ENCODE measurements at regions not wholly inside any gene's neighbourhood (a gene's known extent, or its start where the extent isn't known, plus 50 kb on each side); places are given as distances from the start of the nearest gene placed in this dataset.
A peak's percentile ranks its signal among the peaks of the same experiment; 100 is the strongest.

GRCh38 chr13:105530468-105530867 is 1005.0 kb downstream of the EFNB2 start:
- no peak for TF ChIP-seq CTCF (IDR thresholded peaks at IDR 0.05)
- ChIA-PET POLR2A (no interaction called here), CTCF (no interaction called here)
- Mint-ChIP-seq H3K9me3 (peaks cover 1% of the 10 kb centered on the region), H3K4me1 (ENCODE audit: low read depth) (no peaks in the 10 kb centered on the region), H3K4me3 (no peak overlapping the region), H3K27ac (no peak overlapping the region), H3K36me3 (ENCODE audit: low read depth) (no peaks in the 10 kb centered on the region), H3K27me3 (peaks cover 2% of the 10 kb centered on the region)
- DNase-seq (no peak), ATAC-seq (no peak)
- intact Hi-C loops (cut with micrococcal nuclease) = no loop called here

GRCh38 chr13:105527127-105527526 is 1008.3 kb downstream of the EFNB2 start:
- DNase-seq = no peak
- H3K4me1 Mint-ChIP-seq (ENCODE audit: low read depth) = no peaks in the 10 kb centered on the region
- no peak overlapping the region for H3K4me3 Mint-ChIP-seq
- intact Hi-C loops (cut with micrococcal nuclease) = no loop called here
- no peak for ATAC-seq
- POLR2A ChIA-PET = no interaction called here
- CTCF ChIA-PET = no interaction called here
- H3K9me3 Mint-ChIP-seq = no peaks in the 10 kb centered on the region
- peaks cover 2% of the 10 kb centered on the region for H3K27me3 Mint-ChIP-seq
- no peaks in the 10 kb centered on the region for H3K36me3 Mint-ChIP-seq (ENCODE audit: low read depth)
- no peak for TF ChIP-seq CTCF (IDR thresholded peaks at IDR 0.05)
- no peak overlapping the region for H3K27ac Mint-ChIP-seq

GRCh38 chr13:105519771-105520170 is 1015.7 kb downstream of the EFNB2 start:
- TF ChIP-seq CTCF (IDR thresholded peaks at IDR 0.05) = no peak
- CTCF ChIA-PET = no interaction called here
- H3K36me3 Mint-ChIP-seq (ENCODE audit: low read depth) = no peaks in the 10 kb centered on the region
- no peak overlapping the region for H3K4me3 Mint-ChIP-seq
- intact Hi-C loops (cut with micrococcal nuclease) = no loop called here
- no peak overlapping the region for H3K27ac Mint-ChIP-seq
- no peaks in the 10 kb centered on the region for H3K27me3 Mint-ChIP-seq
- H3K4me1 Mint-ChIP-seq (ENCODE audit: low read depth) = no peaks in the 10 kb centered on the region
- DNase-seq = no peak
- POLR2A ChIA-PET = no interaction called here
- H3K9me3 Mint-ChIP-seq = no peaks in the 10 kb centered on the region
- ATAC-seq = no peak

- Mint-ChIP-seq H3K4me3 (no peak overlapping the region), H3K27ac (no peak overlapping the region), H3K27me3 (no peaks in the 10 kb centered on the region), H3K4me1 (ENCODE audit: low read depth) (no peaks in the 10 kb centered on the region), H3K36me3 (ENCODE audit: low read depth) (no peaks in the 10 kb centered on the region), H3K9me3 (no peaks in the 10 kb centered on the region)
- TF ChIP-seq CTCF (IDR thresholded peaks at IDR 0.05) = no peak
- no peak for DNase-seq
- ChIA-PET CTCF (no interaction called here), POLR2A (no interaction called here)
- ATAC-seq = peak; percentile 27
- intact Hi-C loops (cut with micrococcal nuclease) = no loop called here
These were observed 1017.4 kb downstream of the EFNB2 start for GRCh38 chr13:105518086-105518485.

- POLR2A ChIA-PET = no interaction called here
- no peak overlapping the region for H3K4me3 Mint-ChIP-seq
These were observed 1021.1 kb downstream of the EFNB2 start for GRCh38 chr13:105514401-105514800.

More at GRCh38 chr13:105514401-105514800, 1021.1 kb downstream of the EFNB2 start:
- H3K36me3 Mint-ChIP-seq (ENCODE audit: low read depth) = no peaks in the 10 kb centered on the region
- no peak overlapping the region for H3K27ac Mint-ChIP-seq
- no peak for ATAC-seq
- CTCF ChIA-PET = no interaction called here
- H3K4me1 Mint-ChIP-seq (ENCODE audit: low read depth) = no peaks in the 10 kb centered on the region
- intact Hi-C loops (cut with micrococcal nuclease) = no loop called here
- no peaks in the 10 kb centered on the region for H3K9me3 Mint-ChIP-seq
- DNase-seq = no peak
- H3K27me3 Mint-ChIP-seq = no peaks in the 10 kb centered on the region
- TF ChIP-seq CTCF (IDR thresholded peaks at IDR 0.05) = no peak

All from activated CD8-positive, alpha-beta T cell treated with anti-CD3 and anti-CD28 coated beads for 36 hours (primary cell).